WTC11 (cell line): ENCODE measurements at regions not wholly inside any gene's neighbourhood (a gene's known extent, or its start where the extent isn't known, plus 50 kb on each side); places are given as distances from the start of the nearest gene placed in this dataset.

Experiments
- ATAC-seq: fragments of 200-7000 bp; cut with Tn5 transposase; 2 replicates; pipeline ENCODE4 v1.10.0; 2021; ENCODE audit warnings: mild to moderate bottlenecking, moderate library complexity
- CTCF ChIA-PET: fragments of 300-600 bp; sonication (Branson Sonifier 250); formaldehyde crosslinking; loops from one replicate; lab custom pipeline; 2021; ENCODE audit warnings: antibody characterized with exemption; lab: Charles Lee
- POLR2A ChIA-PET: fragments of 350-600 bp; sonication (Branson Sonifier 250); formaldehyde crosslinking; loops from one replicate; lab custom pipeline; 2021; ENCODE audit warnings: antibody characterized with exemption; lab: Charles Lee
- DNase-seq: peaks from one replicate; pipeline ENCODE4 v3.0.0; 2021; ENCODE audit warnings: low spot score
- H3K27ac Mint-ChIP-seq: 2 replicates; pipeline ENCODE4 v1.8.0; 2021; ENCODE audit warnings: mixed read lengths
- H3K27me3 Mint-ChIP-seq: 2 replicates; pipeline ENCODE4 v1.8.0; 2021; ENCODE audit warnings: low read depth, mild to moderate bottlenecking, moderate library complexity, mixed read lengths
- H3K36me3 Mint-ChIP-seq: 2 replicates; pipeline ENCODE4 v1.8.0; 2021; ENCODE audit warnings: mixed read lengths
- H3K4me1 Mint-ChIP-seq: 2 replicates; pipeline ENCODE4 v1.8.0; 2022; ENCODE audit warnings: mixed read lengths
- H3K4me3 Mint-ChIP-seq: 2 replicates; pipeline ENCODE4 v1.8.0; 2021; ENCODE audit warnings: mild to moderate bottlenecking, moderate library complexity, mixed read lengths
- H3K9me3 Mint-ChIP-seq: 2 replicates; pipeline ENCODE4 v1.8.0; 2021; ENCODE audit warnings: mixed read lengths
- EMX1 ChIP-seq: fragments of 250-450 bp; sonication (Bioruptor Pico); IDR thresholded peaks from 2 replicates; pipeline ENCODE4 v1.8.0; 2021; ENCODE audit warnings: mild to moderate bottlenecking
- ESRRA ChIP-seq: sonication (generic); formaldehyde crosslinking; IDR thresholded peaks from 2 replicates; pipeline ENCODE4 v1.8.1; 2022; ENCODE audit warnings: mild to moderate bottlenecking, missing genetic modification reagents, borderline replicate concordance
- HMGA2 ChIP-seq: fragments of 250-450 bp; sonication (Bioruptor Pico); IDR thresholded peaks from 2 replicates; pipeline ENCODE4 v1.4.0; 2021; ENCODE audit warnings: mild to moderate bottlenecking, moderate library complexity
- IRF2 ChIP-seq: sonication (generic); formaldehyde crosslinking; IDR thresholded peaks from 2 replicates; pipeline ENCODE4 v1.8.0; 2022; ENCODE audit warnings: low read depth, missing genetic modification reagents, borderline replicate concordance
- NFYB ChIP-seq: sonication (generic); formaldehyde crosslinking; conservative IDR thresholded peaks from 2 replicates; pipeline ENCODE4 v1.8.0; 2022; ENCODE audit warnings: low read depth, missing genetic modification reagents
- RORB ChIP-seq: fragments of 250-450 bp; sonication (Bioruptor Pico); IDR thresholded peaks from 2 replicates; pipeline ENCODE4 v1.9.0; 2021; ENCODE audit warnings: mild to moderate bottlenecking
- TEAD4 ChIP-seq: sonication (generic); formaldehyde crosslinking; IDR thresholded peaks from 2 replicates; pipeline ENCODE4 v1.8.0; 2022; ENCODE audit warnings: mild to moderate bottlenecking, missing genetic modification reagents
- TF ChIP-seq, protein P1 (sequence below): fragments of 250-450 bp; sonication (Bioruptor Pico); conservative IDR thresholded peaks from 2 replicates; pipeline ENCODE4 v1.9.0; 2021; ENCODE audit warnings: mild to moderate bottlenecking
- TF ChIP-seq, protein P2 (sequence below): fragments of 250-450 bp; sonication (Bioruptor Pico); IDR thresholded peaks from 2 replicates; pipeline ENCODE4 v1.9.0; 2021; ENCODE audit warnings: moderate library complexity, mild to moderate bottlenecking, inconsistent platforms, borderline replicate concordance
- TF ChIP-seq, protein P3 (sequence below): sonication (generic); formaldehyde crosslinking; IDR thresholded peaks from 2 replicates; pipeline ENCODE4 v1.8.1; 2023; ENCODE audit warnings: mild to moderate bottlenecking, missing genetic modification reagents, moderate library complexity
- TF ChIP-seq, protein P4 (sequence below): sonication (generic); formaldehyde crosslinking; IDR thresholded peaks from 2 replicates; pipeline ENCODE4 v1.8.1; 2023; ENCODE audit warnings: mild to moderate bottlenecking, moderate library complexity, missing genetic modification reagents
- TF ChIP-seq, protein P5 (sequence below): sonication (generic); formaldehyde crosslinking; IDR thresholded peaks from 2 replicates; pipeline ENCODE4 v1.8.1; 2023; ENCODE audit warnings: mild to moderate bottlenecking, missing genetic modification reagents, borderline replicate concordance
- TF ChIP-seq, protein P6 (sequence below): sonication (generic); formaldehyde crosslinking; IDR thresholded peaks from 2 replicates; pipeline ENCODE4 v1.8.0; 2022; ENCODE audit warnings: mild to moderate bottlenecking, missing genetic modification reagents
- TF ChIP-seq, protein P7 (sequence below): sonication (generic); formaldehyde crosslinking; IDR thresholded peaks from 2 replicates; pipeline ENCODE4 v1.8.1; 2023; ENCODE audit warnings: mild to moderate bottlenecking, missing genetic modification reagents

DNA sequence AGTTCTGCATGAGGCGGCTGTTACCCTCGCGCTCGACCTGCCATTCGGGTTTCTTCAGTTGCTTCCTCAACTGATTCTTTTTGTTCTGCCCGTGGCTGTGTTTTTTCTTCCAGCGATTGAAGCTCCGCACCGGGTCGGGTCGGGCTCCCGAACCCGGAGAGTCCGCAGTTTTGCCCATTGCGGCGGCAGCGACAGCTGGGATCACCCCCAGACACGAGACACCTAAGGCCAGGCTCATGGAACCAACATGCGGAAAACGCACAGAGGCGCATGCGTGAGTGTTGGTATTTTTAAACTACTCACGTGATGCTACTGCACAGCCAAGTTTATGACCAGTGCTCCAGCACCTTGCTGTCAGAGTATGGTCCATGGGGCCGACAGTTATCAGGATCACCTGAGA, 100.0 kb downstream of the SPATA31D1 start:
- TF ChIP-seq, protein P1, sequence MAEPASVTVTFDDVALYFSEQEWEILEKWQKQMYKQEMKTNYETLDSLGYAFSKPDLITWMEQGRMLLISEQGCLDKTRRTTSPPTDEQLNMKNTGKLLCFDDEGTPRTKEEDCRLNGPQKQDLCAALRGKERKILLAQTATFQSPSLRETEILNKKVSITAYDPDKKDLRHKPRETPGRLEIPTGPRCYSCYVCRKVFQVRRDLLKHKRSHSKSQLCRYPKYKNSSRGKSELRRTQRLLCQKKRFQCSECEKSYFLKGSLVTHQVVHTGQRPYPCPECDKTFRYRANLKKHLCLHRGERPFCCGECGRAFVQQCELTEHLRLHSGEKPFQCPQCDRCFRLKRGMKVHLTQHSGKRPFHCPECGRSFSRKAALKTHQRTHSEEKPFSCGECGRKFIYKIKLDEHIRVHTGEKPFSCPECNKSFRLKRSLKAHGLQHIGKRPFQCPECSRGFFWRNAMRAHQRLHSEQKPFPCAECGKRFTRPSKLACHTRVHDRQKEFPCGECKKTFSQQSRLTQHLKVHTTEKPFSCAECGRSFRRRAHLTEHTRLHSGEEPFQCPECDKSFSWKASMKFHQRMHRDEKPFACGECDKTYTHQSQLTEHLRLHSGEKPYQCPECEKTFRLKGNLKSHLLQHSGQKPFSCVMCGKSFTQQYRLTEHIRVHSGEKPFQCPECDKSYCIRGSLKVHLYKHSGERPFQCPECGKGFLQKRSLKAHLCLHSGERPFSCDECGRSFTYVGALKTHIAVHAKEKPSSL (CRISPR knock-in tag) = no peak
- TF ChIP-seq, protein P2, sequence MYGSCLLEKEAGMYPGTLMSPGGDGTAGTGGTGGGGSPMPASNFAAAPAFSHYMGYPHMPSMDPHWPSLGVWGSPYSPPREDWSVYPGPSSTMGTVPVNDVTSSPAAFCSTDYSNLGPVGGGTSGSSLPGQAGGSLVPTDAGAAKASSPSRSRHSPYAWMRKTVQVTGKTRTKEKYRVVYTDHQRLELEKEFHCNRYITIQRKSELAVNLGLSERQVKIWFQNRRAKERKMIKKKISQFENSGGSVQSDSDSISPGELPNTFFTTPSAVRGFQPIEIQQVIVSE (CRISPR knock-in tag) = no peak
- TF ChIP-seq EMX1 (CRISPR knock-in tag) (no peak), NFYB (no peak), RORB (no peak), TEAD4 (CRISPR knock-in tag) (no peak), IRF2 (CRISPR knock-in tag) (no peak), ESRRA (CRISPR knock-in tag) (no peak), HMGA2 (CRISPR knock-in tag) (no peak)
- TF ChIP-seq, protein P3, sequence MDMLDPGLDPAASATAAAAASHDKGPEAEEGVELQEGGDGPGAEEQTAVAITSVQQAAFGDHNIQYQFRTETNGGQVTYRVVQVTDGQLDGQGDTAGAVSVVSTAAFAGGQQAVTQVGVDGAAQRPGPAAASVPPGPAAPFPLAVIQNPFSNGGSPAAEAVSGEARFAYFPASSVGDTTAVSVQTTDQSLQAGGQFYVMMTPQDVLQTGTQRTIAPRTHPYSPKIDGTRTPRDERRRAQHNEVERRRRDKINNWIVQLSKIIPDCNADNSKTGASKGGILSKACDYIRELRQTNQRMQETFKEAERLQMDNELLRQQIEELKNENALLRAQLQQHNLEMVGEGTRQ (CRISPR knock-in tag) = no peak
- TF ChIP-seq, protein P4, sequence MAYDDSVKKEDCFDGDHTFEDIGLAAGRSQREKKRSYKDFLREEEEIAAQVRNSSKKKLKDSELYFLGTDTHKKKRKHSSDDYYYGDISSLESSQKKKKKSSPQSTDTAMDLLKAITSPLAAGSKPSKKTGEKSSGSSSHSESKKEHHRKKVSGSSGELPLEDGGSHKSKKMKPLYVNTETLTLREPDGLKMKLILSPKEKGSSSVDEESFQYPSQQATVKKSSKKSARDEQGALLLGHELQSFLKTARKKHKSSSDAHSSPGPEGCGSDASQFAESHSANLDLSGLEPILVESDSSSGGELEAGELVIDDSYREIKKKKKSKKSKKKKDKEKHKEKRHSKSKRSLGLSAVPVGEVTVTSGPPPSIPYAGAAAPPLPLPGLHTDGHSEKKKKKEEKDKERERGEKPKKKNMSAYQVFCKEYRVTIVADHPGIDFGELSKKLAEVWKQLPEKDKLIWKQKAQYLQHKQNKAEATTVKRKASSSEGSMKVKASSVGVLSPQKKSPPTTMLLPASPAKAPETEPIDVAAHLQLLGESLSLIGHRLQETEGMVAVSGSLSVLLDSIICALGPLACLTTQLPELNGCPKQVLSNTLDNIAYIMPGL (CRISPR knock-in tag) = no peak
- TF ChIP-seq, protein P5, sequence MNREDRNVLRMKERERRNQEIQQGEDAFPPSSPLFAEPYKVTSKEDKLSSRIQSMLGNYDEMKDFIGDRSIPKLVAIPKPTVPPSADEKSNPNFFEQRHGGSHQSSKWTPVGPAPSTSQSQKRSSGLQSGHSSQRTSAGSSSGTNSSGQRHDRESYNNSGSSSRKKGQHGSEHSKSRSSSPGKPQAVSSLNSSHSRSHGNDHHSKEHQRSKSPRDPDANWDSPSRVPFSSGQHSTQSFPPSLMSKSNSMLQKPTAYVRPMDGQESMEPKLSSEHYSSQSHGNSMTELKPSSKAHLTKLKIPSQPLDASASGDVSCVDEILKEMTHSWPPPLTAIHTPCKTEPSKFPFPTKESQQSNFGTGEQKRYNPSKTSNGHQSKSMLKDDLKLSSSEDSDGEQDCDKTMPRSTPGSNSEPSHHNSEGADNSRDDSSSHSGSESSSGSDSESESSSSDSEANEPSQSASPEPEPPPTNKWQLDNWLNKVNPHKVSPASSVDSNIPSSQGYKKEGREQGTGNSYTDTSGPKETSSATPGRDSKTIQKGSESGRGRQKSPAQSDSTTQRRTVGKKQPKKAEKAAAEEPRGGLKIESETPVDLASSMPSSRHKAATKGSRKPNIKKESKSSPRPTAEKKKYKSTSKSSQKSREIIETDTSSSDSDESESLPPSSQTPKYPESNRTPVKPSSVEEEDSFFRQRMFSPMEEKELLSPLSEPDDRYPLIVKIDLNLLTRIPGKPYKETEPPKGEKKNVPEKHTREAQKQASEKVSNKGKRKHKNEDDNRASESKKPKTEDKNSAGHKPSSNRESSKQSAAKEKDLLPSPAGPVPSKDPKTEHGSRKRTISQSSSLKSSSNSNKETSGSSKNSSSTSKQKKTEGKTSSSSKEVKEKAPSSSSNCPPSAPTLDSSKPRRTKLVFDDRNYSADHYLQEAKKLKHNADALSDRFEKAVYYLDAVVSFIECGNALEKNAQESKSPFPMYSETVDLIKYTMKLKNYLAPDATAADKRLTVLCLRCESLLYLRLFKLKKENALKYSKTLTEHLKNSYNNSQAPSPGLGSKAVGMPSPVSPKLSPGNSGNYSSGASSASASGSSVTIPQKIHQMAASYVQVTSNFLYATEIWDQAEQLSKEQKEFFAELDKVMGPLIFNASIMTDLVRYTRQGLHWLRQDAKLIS (CRISPR knock-in tag) = no peak
- TF ChIP-seq, protein P6, sequence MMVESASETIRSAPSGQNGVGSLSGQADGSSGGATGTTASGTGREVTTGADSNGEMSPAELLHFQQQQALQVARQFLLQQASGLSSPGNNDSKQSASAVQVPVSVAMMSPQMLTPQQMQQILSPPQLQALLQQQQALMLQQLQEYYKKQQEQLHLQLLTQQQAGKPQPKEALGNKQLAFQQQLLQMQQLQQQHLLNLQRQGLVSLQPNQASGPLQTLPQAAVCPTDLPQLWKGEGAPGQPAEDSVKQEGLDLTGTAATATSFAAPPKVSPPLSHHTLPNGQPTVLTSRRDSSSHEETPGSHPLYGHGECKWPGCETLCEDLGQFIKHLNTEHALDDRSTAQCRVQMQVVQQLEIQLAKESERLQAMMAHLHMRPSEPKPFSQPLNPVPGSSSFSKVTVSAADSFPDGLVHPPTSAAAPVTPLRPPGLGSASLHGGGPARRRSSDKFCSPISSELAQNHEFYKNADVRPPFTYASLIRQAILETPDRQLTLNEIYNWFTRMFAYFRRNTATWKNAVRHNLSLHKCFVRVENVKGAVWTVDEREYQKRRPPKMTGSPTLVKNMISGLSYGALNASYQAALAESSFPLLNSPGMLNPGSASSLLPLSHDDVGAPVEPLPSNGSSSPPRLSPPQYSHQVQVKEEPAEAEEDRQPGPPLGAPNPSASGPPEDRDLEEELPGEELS (CRISPR knock-in tag) = no peak
- TF ChIP-seq, protein P7, sequence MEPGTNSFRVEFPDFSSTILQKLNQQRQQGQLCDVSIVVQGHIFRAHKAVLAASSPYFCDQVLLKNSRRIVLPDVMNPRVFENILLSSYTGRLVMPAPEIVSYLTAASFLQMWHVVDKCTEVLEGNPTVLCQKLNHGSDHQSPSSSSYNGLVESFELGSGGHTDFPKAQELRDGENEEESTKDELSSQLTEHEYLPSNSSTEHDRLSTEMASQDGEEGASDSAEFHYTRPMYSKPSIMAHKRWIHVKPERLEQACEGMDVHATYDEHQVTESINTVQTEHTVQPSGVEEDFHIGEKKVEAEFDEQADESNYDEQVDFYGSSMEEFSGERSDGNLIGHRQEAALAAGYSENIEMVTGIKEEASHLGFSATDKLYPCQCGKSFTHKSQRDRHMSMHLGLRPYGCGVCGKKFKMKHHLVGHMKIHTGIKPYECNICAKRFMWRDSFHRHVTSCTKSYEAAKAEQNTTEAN (CRISPR knock-in tag) = no peak
- ATAC-seq (no peak), DNase-seq (no peak)
- Mint-ChIP-seq H3K27me3 (no peaks in the 10 kb centered on the region), H3K4me1 (no peaks in the 10 kb centered on the region), H3K4me3 (no peak overlapping the region), H3K36me3 (no peaks in the 10 kb centered on the region), H3K9me3 (peaks cover 11% of the 10 kb centered on the region), H3K27ac (no peak overlapping the region)
- ChIA-PET POLR2A (no interaction called here), CTCF (no interaction called here)
